CD4-positive, alpha-beta T cell treated with Interleukin-6 for 4 hours (primary cell): ENCODE measurements at regions not wholly inside any gene's neighbourhood (a gene's known extent, or its start where the extent isn't known, plus 50 kb on each side); places are given as distances from the start of the nearest gene placed in this dataset.

Source experiments
- DNase-seq: peaks from one replicate; pipeline ENCODE4 v3.0.0-alpha.2; 2020; ENCODE audit warnings: mixed read lengths

GRCh38 chrX:51798701-51799100, 55.5 kb downstream of the GSPT2 start:
- DNase-seq: no peak

GRCh38 chrX:51802917-51803688, 59.9 kb downstream of the GSPT2 start:
- peak; percentile 66 for DNase-seq

- no peak for DNase-seq
Measured at GRCh38 chrX:51803833-51804232, 60.6 kb downstream of the GSPT2 start.

- DNase-seq: no peak
Measured at GRCh38 chrX:51804741-51805140, 61.5 kb downstream of the GSPT2 start.

GRCh38 chrX:51813886-51814460, 70.7 kb downstream of the GSPT2 start:
- DNase-seq: no peak

- DNase-seq: no peak
Measured at GRCh38 chrX:51824061-51824460, 69.4 kb upstream of the MAGED1 start.

- no peak for DNase-seq
Measured at GRCh38 chrX:51825436-51825835, 68.0 kb upstream of the MAGED1 start.

GRCh38 chrX:51834076-51834475, 59.3 kb upstream of the MAGED1 start:
- no peak for DNase-seq

GRCh38 chrX:51836823-51837222, 56.6 kb upstream of the MAGED1 start:
- DNase-seq: no peak

- DNase-seq: no peak
Measured at GRCh38 chrX:51837451-51837850, 56.0 kb upstream of the MAGED1 start.

GRCh38 chrX:51837921-51838320, 55.5 kb upstream of the MAGED1 start:
- DNase-seq: no peak
